Esophagus squamous epithelium (tissue), 5 donors: ENCODE measurements at regions not wholly inside any gene's neighbourhood (a gene's known extent, or its start where the extent isn't known, plus 50 kb on each side); places are given as distances from the start of the nearest gene placed in this dataset.

ENCODE experiments used
- DNase-seq: peaks from one replicate; lab custom pipeline; 2025; lab: John Stamatoyannopoulos, UW
- H3K27ac ChIP-seq, 4 donors: fragments of 200-600 bp; sonication (generic); one replicate each; pipeline ENCODE4 v1.5.1; 2016 to 2019; ENCODE audit warnings: mild to moderate bottlenecking in 1 of 4
- H3K27me3 ChIP-seq, 4 donors: fragments of 200-600 bp; sonication (generic); 1 replicate in 3 of 4; 2 replicates in 1 of 4; pipeline versions ENCODE4 v1.5.1 to v1.6.0; 2017 to 2021; ENCODE audit warnings: antibody characterized with exemption in 1 of 4
- H3K36me3 ChIP-seq, 3 donors: fragments of 200-600 bp; sonication (generic); one replicate each; pipeline ENCODE4 v1.5.1; 2016 to 2019
- H3K4me1 ChIP-seq, 3 donors: fragments of 200-600 bp; sonication (generic); one replicate each; pipeline ENCODE4 v1.5.1; 2017 to 2019
- H3K4me3 ChIP-seq, 4 donors: fragments of 200-600 bp; sonication (generic); 1 replicate in 3 of 4; 2 replicates in 1 of 4; pipeline ENCODE4 v1.5.1; 2016 to 2019; ENCODE audit warnings: mild to moderate bottlenecking in 2 of 4, moderate library complexity in 1 of 4
- H3K9me3 ChIP-seq, 3 donors: fragments of 200-600 bp; sonication (generic); one replicate each; pipeline ENCODE4 v1.5.1; 2016 to 2019
- CTCF ChIP-seq, 6 experiments: fragments of 450-650 bp in 4 of 6; fragments of 200-600 bp in 2 of 6; sonication (generic) in 2 of 6; IDR thresholded peaks; one replicate each; pipeline ENCODE4 v1.5.1; 2016 to 2019; ENCODE audit warnings: antibody characterized with exemption in 6 of 6, mild to moderate bottlenecking in 4 of 6, moderate library complexity in 4 of 6
- POLR2A ChIP-seq, 4 donors: fragments of 450-650 bp; IDR thresholded peaks; one replicate each; pipeline ENCODE4 v1.6.1; 2017; ENCODE audit warnings: antibody characterized with exemption in 4 of 4, mild to moderate bottlenecking in 4 of 4, moderate library complexity in 3 of 4
- WGBS, 2 donors: methylation state at CpG; one replicate each; pipeline ENCODE4 v1.1.5; 2018; 5-methylcytosine and 5-hydroxymethylcytosine counted together
- intact Hi-C: fragments of 100-400 bp; cut with DNase I; formaldehyde crosslinking; loops from one replicate; pipeline ENCODE4 v1.15.0; 2022
- donor health status: DM: yes; HTN: yes; CAD: no.

GRCh38 chr15:66999046-66999968 lies 66.1 kb upstream of the SMAD3 start:
- intact Hi-C loops: no loop called here
- no peak for DNase-seq
- H3K9me3 ChIP-seq: no peaks in the 10 kb centered on the region
- TF ChIP-seq POLR2A (IDR thresholded peaks at IDR 0.05) (no peak), CTCF (IDR thresholded peaks at IDR 0.05) (no peak)
- peaks cover 0 to 3% (median 0%) of the 10 kb centered on the region in 4 donors for H3K27me3 ChIP-seq
- no peak overlapping the region for H3K27ac ChIP-seq
- no peaks in the 10 kb centered on the region for H3K36me3 ChIP-seq
- H3K4me1 ChIP-seq: no peaks in the 10 kb centered on the region
- H3K4me3 ChIP-seq: no peak overlapping the region
- 45 to 63% methylated on average over 1 of the region's 1 CpG for WGBS, 2 donors

GRCh38 chr15:67000896-67001295 lies 64.5 kb upstream of the SMAD3 start:
- H3K9me3 ChIP-seq: no peaks in the 10 kb centered on the region
- peaks cover 0 to 1% (median 0%) of the 10 kb centered on the region in 4 donors for H3K27me3 ChIP-seq
- WGBS, 2 donors: 91 to 94% methylated on average over 14 of the region's 14 CpGs
- no peak for DNase-seq
- no peak overlapping the region for H3K27ac ChIP-seq
- TF ChIP-seq POLR2A (IDR thresholded peaks at IDR 0.05): no peak
- no peak for TF ChIP-seq CTCF (IDR thresholded peaks at IDR 0.05)
- H3K4me1 ChIP-seq: no peaks in the 10 kb centered on the region
- no peaks in the 10 kb centered on the region for H3K36me3 ChIP-seq
- intact Hi-C loops: no loop called here
- H3K4me3 ChIP-seq: no peak overlapping the region

- no peaks in the 10 kb centered on the region for H3K27me3 ChIP-seq
- DNase-seq: no peak
- TF ChIP-seq POLR2A (IDR thresholded peaks at IDR 0.05): no peak
- no peak for TF ChIP-seq CTCF (IDR thresholded peaks at IDR 0.05)
- no peak overlapping the region for H3K4me3 ChIP-seq
- H3K36me3 ChIP-seq: no peaks in the 10 kb centered on the region
- intact Hi-C loops: no loop called here
- H3K4me1 ChIP-seq: no peaks in the 10 kb centered on the region
- H3K9me3 ChIP-seq: no peaks in the 10 kb centered on the region
- no peak overlapping the region for H3K27ac ChIP-seq
Observed at GRCh38 chr15:67002368-67002767, 63.0 kb upstream of the SMAD3 start.

GRCh38 chr15:67003586-67003985 lies 61.8 kb upstream of the SMAD3 start:
- H3K4me1 ChIP-seq: no peaks in the 10 kb centered on the region
- no peaks in the 10 kb centered on the region for H3K9me3 ChIP-seq
- 62 to 85% methylated on average over 7 of the region's 7 CpGs for WGBS, 2 donors
- no peaks in the 10 kb centered on the region for H3K27me3 ChIP-seq
- no peak for DNase-seq
- no peaks in the 10 kb centered on the region for H3K36me3 ChIP-seq
- H3K4me3 ChIP-seq: no peak overlapping the region
- TF ChIP-seq POLR2A (IDR thresholded peaks at IDR 0.05) (no peak), CTCF (IDR thresholded peaks at IDR 0.05) (no peak)
- intact Hi-C loops: no loop called here
- no peak overlapping the region for H3K27ac ChIP-seq

- no peaks in the 10 kb centered on the region for H3K36me3 ChIP-seq
- no peak for DNase-seq
- H3K27ac ChIP-seq: no peak overlapping the region
- TF ChIP-seq POLR2A (IDR thresholded peaks at IDR 0.05): no peak
- TF ChIP-seq CTCF (IDR thresholded peaks at IDR 0.05): no peak
- no peaks in the 10 kb centered on the region for H3K9me3 ChIP-seq
- no peaks in the 10 kb centered on the region for H3K4me1 ChIP-seq
- WGBS, 2 donors: 87 to 94% methylated on average over 3 of the region's 3 CpGs
- H3K27me3 ChIP-seq: no peaks in the 10 kb centered on the region
- H3K4me3 ChIP-seq: no peak overlapping the region
- intact Hi-C loops: no loop called here
Observed at GRCh38 chr15:67004142-67004541, 61.3 kb upstream of the SMAD3 start.
